Tibial artery (tissue), 4 donors: ENCODE measurements at regions not wholly inside any gene's neighbourhood (a gene's known extent, or its start where the extent isn't known, plus 50 kb on each side); places are given as distances from the start of the nearest gene placed in this dataset.
"Not testable (repeated sequence)": the region's sequence is repeated elsewhere in the genome, so short reads cannot be mapped to it uniquely, and the experiment has no call there.

Source experiments
- DNase-seq, 2 donors: peaks; one replicate each; pipeline ENCODE4 v3.0.0-alpha.2; 2019
- H3K27ac ChIP-seq, 2 donors: fragments of 200-600 bp; sonication (generic) in 1 of 2; 1 replicate in 1 of 2; 2 replicates in 1 of 2; pipeline ENCODE4 v1.5.1; 2018 to 2019; ENCODE audit warnings: mild to moderate bottlenecking in 1 of 2
- H3K27me3 ChIP-seq, 2 donors: fragments of 200-600 bp; sonication (generic) in 1 of 2; one replicate each; pipeline versions ENCODE4 v1.5.1 to v1.6.0; 2016 to 2019
- H3K36me3 ChIP-seq, 3 donors: fragments of 200-600 bp; sonication (generic) in 2 of 3; one replicate each; pipeline ENCODE4 v1.5.1; 2016 to 2019; ENCODE audit warnings: mild to moderate bottlenecking in 2 of 3
- H3K4me1 ChIP-seq, 4 donors: fragments of 200-600 bp; sonication (generic) in 2 of 4; 1 replicate in 3 of 4; 2 replicates in 1 of 4; pipeline ENCODE4 v1.5.1; 2016 to 2019
- H3K4me3 ChIP-seq, 2 donors: fragments of 200-600 bp; sonication (generic) in 1 of 2; 1 replicate in 1 of 2; 2 replicates in 1 of 2; pipeline ENCODE4 v1.5.1; 2018 to 2019; ENCODE audit warnings: mild to moderate bottlenecking in 2 of 2
- H3K9me3 ChIP-seq, 3 donors: fragments of 200-600 bp; sonication (generic) in 1 of 3; one replicate each; pipeline ENCODE4 v1.5.1; 2016 to 2019
- intact Hi-C: fragments of 100-400 bp; cut with DNase I; formaldehyde crosslinking; loops from one replicate; pipeline ENCODE4 v1.15.0; 2023; ENCODE audit warnings: low total_unique reads
- TF ChIP-seq, protein P1 (sequence below), 2 experiments: fragments of 200-600 bp in 1 of 2; fragments of 450-650 bp in 1 of 2; IDR thresholded peaks; one replicate each; pipeline ENCODE4 v1.5.1; 2017 to 2019; ENCODE audit warnings: antibody characterized with exemption in 2 of 2, mild to moderate bottlenecking in 1 of 2, moderate library complexity in 1 of 2

DNA sequence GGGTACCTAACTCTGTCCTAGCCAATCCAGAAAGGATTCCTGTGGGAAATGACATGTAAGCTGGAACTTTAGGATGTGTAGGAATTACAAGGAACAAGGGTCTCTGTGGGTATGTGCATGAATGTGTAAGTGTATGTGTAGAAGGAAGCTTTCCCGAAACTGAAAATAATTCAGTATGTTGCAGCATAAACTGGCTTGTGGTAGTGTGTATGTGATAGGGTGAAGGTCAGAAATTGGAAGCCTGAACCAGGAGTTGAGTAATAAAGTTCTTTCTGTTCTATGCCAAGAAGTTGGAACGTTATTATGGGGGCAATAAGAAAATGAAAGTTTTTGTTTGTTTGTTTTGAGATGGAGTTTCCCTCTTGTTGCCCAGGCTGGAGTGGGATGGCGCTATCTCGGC, 323.1 kb upstream of the KITLG start:
- no peaks in the 10 kb centered on the region for H3K9me3 ChIP-seq
- H3K4me1 ChIP-seq = no peaks in the 10 kb centered on the region
- H3K27ac ChIP-seq = no peak overlapping the region
- TF ChIP-seq, protein P1, sequence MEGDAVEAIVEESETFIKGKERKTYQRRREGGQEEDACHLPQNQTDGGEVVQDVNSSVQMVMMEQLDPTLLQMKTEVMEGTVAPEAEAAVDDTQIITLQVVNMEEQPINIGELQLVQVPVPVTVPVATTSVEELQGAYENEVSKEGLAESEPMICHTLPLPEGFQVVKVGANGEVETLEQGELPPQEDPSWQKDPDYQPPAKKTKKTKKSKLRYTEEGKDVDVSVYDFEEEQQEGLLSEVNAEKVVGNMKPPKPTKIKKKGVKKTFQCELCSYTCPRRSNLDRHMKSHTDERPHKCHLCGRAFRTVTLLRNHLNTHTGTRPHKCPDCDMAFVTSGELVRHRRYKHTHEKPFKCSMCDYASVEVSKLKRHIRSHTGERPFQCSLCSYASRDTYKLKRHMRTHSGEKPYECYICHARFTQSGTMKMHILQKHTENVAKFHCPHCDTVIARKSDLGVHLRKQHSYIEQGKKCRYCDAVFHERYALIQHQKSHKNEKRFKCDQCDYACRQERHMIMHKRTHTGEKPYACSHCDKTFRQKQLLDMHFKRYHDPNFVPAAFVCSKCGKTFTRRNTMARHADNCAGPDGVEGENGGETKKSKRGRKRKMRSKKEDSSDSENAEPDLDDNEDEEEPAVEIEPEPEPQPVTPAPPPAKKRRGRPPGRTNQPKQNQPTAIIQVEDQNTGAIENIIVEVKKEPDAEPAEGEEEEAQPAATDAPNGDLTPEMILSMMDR (IDR thresholded peaks at IDR 0.05) = no peak
- intact Hi-C loops = no loop called here
- H3K4me3 ChIP-seq = no peak overlapping the region
- no peaks in the 10 kb centered on the region for H3K36me3 ChIP-seq
- H3K27me3 ChIP-seq = no peaks in the 10 kb centered on the region
- DNase-seq = no peak

DNA sequence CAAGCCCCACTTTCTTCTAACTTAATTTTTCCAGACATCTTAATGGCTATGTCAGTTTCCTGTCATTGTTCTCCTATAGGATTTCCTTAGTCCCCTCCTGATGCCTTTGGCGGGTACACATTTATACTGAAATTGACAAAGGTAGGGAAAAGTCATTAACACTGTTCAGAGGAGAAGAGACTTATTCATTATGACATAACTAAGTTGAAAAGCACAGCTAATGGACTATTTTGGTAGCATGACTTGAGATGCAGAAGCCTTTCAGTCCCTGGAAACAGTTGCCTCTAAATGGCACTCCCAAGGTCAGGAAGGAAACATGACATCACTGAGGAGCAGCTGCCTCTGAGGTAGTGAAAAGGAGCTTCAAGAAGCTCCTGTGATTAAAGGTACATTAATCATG, 317.5 kb upstream of the KITLG start:
- TF ChIP-seq, protein P1 (IDR thresholded peaks at IDR 0.05) = no peak
- H3K4me1 ChIP-seq = no peaks in the 10 kb centered on the region
- no peak overlapping the region for H3K4me3 ChIP-seq
- H3K9me3 ChIP-seq = no peaks in the 10 kb centered on the region
- H3K36me3 ChIP-seq = no peaks in the 10 kb centered on the region
- no peak overlapping the region for H3K27ac ChIP-seq
- DNase-seq = no peak
- no peaks in the 10 kb centered on the region for H3K27me3 ChIP-seq
- intact Hi-C loops = no loop called here

DNA sequence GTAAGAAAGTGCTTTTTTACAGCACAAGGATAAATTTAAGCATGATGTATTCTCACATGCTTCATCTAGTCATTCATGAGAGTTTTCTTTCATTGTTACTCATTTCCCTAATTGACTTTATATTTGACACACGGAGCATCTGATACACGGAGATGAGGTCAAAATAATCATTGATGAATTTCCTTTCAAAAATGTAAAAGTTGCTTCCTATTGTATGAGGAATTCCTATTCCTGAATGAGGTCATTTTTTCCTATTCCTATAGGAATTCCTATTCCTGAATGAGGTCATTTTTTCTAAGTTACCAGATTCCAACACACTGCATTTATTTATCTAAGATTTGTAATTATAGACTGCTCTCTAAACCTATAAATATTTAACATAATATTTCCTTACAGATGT, 316.7 kb upstream of the KITLG start:
- intact Hi-C loops = no loop called here
- H3K4me1 ChIP-seq = no peaks in the 10 kb centered on the region
- no peak for DNase-seq
- no peak overlapping the region for H3K27ac ChIP-seq
- no peaks in the 10 kb centered on the region for H3K36me3 ChIP-seq
- H3K9me3 ChIP-seq = no peaks in the 10 kb centered on the region
- no peak overlapping the region for H3K4me3 ChIP-seq
- H3K27me3 ChIP-seq = no peaks in the 10 kb centered on the region
- TF ChIP-seq, protein P1 (IDR thresholded peaks at IDR 0.05) = no peak

DNA sequence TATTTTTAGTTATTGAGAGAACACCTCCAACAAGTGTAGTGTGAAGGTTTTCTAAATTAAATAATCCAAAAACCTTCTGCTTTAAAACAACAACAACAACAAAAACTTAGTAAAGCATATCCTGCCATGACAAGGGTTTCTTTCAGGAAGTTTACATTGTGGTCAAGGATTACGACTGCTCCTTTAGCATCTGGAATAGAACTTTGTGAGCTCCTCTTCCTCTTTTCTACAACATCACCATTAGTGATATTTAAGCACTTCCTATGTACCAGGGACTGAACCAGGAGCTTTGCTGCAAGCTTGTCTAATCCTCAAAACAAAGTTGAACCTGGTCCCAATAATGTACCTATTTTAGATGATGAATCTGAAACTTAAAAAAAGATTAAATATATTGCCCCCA, 315.4 kb upstream of the KITLG start:
- no peaks in the 10 kb centered on the region for H3K9me3 ChIP-seq
- no peak overlapping the region for H3K4me3 ChIP-seq
- no peak for DNase-seq
- H3K36me3 ChIP-seq = no peaks in the 10 kb centered on the region
- H3K27ac ChIP-seq = no peak overlapping the region
- TF ChIP-seq, protein P1 (IDR thresholded peaks at IDR 0.05) = no peak
- H3K4me1 ChIP-seq = no peaks in the 10 kb centered on the region
- intact Hi-C loops = no loop called here
- H3K27me3 ChIP-seq = no peaks in the 10 kb centered on the region

DNA sequence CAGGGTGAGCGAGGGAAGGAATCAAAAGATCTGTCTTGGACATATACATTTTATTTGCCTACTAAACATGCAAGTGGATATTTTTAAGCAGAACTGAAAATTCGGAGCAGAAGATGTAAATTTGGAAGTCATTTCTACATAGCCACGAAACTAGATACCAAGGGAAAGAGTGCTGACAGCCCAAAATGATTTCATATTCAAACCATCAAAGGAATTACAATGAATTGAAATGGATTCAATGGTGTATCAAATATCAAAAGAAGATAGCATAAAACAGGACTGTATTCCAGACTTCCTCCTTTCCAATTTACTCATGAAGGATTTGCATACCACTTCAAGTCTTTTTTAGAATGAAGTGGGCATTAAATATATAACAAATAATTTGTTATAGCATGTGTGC, 313.5 kb upstream of the KITLG start:
- Histone ChIP-seq H3K4me1 (no peaks in the 10 kb centered on the region), H3K9me3 (no peaks in the 10 kb centered on the region), H3K27me3 (no peaks in the 10 kb centered on the region), H3K27ac (no peak overlapping the region), H3K36me3 (no peaks in the 10 kb centered on the region), H3K4me3 (no peak overlapping the region)
- TF ChIP-seq, protein P1 (IDR thresholded peaks at IDR 0.05) = no peak
- intact Hi-C loops = no loop called here
- no peak for DNase-seq

DNA sequence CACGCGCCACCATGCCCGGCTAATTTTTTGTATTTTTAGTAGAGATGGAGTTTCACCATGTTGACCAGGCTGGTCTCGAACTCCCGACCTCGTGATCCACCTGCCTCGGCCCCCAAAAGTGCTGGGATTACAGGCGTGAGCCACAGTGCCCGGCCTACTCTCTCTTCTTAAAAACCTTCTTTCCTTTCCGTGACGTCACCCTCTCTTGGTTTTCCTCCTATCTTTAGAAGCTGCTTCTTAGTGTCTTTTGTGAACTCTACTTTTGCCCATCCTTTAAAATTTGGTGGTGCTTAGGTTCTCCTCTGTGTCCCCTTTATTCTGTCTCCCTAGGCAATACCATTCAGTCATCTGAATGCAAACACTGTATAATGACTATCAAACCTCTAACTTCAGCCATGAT, 311.2 kb upstream of the KITLG start:
- H3K4me3 ChIP-seq, H3K9me3 ChIP-seq, H3K36me3 ChIP-seq, H3K27me3 ChIP-seq, H3K4me1 ChIP-seq, intact Hi-C loops, DNase-seq, H3K27ac ChIP-seq: not testable (repeated sequence)
